Aorta (tissue), 5 donors: ENCODE measurements at regions not wholly inside any gene's neighbourhood (a gene's known extent, or its start where the extent isn't known, plus 50 kb on each side); places are given as distances from the start of the nearest gene placed in this dataset.

Experiments used
- ATAC-seq: fragments of 200-7000 bp; cut with Tn5 transposase; one replicate; pipeline ENCODE4 v1.9.1; 2022; ENCODE audit warnings: moderate library complexity; ENCODE audit not compliant: low FRiP score
- DNase-seq, 2 donors: peaks; one replicate each; pipeline ENCODE4 v3.0.0-alpha.2; 2020
- H3K27ac ChIP-seq, 2 donors: one replicate each; pipeline ENCODE4 v1.5.1; 2013; ENCODE audit warnings: low read length in 2 of 2, mild to moderate bottlenecking in 2 of 2, moderate library complexity in 2 of 2, control low read depth in 1 of 2, inconsistent platforms in 1 of 2, low read depth in 1 of 2
- H3K27me3 ChIP-seq, 2 donors: one replicate each; pipeline ENCODE4 v1.6.1; 2013; ENCODE audit warnings: control low read depth in 1 of 2, low read length in 1 of 2, mild to moderate bottlenecking in 1 of 2, moderate library complexity in 1 of 2; ENCODE audit not compliant: insufficient read depth in 2 of 2, control insufficient read depth in 1 of 2
- H3K36me3 ChIP-seq, 2 donors: one replicate each; pipeline ENCODE4 v1.6.1; 2013; ENCODE audit warnings: control low read depth in 1 of 2, low read length in 1 of 2, mild to moderate bottlenecking in 1 of 2; ENCODE audit not compliant: insufficient read depth in 2 of 2, control insufficient read depth in 1 of 2
- H3K4me1 ChIP-seq, 2 donors: one replicate each; pipeline ENCODE4 v1.6.1; 2013; ENCODE audit warnings: low read length in 2 of 2, control low read depth in 1 of 2, mild to moderate bottlenecking in 1 of 2, moderate library complexity in 1 of 2; ENCODE audit not compliant: insufficient read depth in 2 of 2, control insufficient read depth in 1 of 2
- H3K4me3 ChIP-seq, 2 donors: one replicate each; pipeline ENCODE4 v1.5.1; 2013; ENCODE audit warnings: low read length in 2 of 2, control low read depth in 1 of 2, mild to moderate bottlenecking in 1 of 2
- H3K9me3 ChIP-seq: one replicate; pipeline ENCODE4 v1.6.1; 2013; ENCODE audit warnings: mild to moderate bottlenecking, low read length; ENCODE audit not compliant: control insufficient read depth
- WGBS, 2 donors: extraction: QIAGEN DNeasy Blood & Tissue Kit; methylation state at CpG; one replicate each; pipeline ENCODE4 v1.1.7; 2013; 5-methylcytosine and 5-hydroxymethylcytosine counted together
- intact Hi-C, 2 donors: fragments of 100-400 bp; cut with DNase I; formaldehyde crosslinking; loops; one replicate each; pipeline versions ENCODE4 v1.14.2 to v1.15.0; 2022
- donor health status: healthy with polysubstance abuse.
- donor health status: Bipolar disorder and iron deficiency.
- donor health status: DM: no; HTN: no; CAD: no.
- donor health status: DM: no; HTN: no; CAD: no.
- donor health status: DM: yes; HTN: yes; CAD: no.

- Histone ChIP-seq H3K27ac (no peak overlapping the region), H3K9me3 (peaks cover 1% of the 10 kb centered on the region), H3K27me3 (no peaks in the 10 kb centered on the region), H3K36me3 (no peaks in the 10 kb centered on the region), H3K4me3 (no peak overlapping the region), H3K4me1 (no peaks in the 10 kb centered on the region)
- ATAC-seq (no peak), DNase-seq (no peak)
- intact Hi-C loops, result no loop called here
- 75 to 80% methylated on average over 5 of the region's 5 CpGs for WGBS, 2 donors
Observed at GRCh38 chr6:21414065-21414464, 179.5 kb upstream of the SOX4 start.

- intact Hi-C loops, result no loop called here
- WGBS, 2 donors, result 89 to 91% methylated on average over 3 of the region's 3 CpGs
Observed at GRCh38 chr6:21420146-21420878, 173.2 kb upstream of the SOX4 start.

DNA sequence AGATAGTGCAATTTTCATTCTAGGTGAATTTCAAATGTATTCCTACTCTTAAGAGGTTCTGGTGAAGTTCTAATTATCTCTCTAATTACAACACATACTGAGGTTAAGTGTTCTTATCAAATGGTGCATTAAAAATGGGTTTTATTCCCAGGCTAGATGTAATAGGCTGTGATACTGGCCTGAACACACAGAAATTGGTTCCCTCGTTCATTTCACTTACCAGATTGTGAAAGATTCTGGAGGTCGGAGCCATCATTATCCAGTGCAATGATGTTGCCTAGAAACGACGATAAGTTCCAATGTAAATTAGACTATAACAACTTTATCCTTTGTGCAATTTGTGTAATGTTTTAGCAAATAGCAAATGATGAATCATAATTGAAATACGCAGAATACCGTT lies 172.6 kb upstream of the SOX4 start:
- Histone ChIP-seq H3K27me3 (no peaks in the 10 kb centered on the region), H3K4me3 (no peak overlapping the region), H3K36me3 (no peaks in the 10 kb centered on the region), H3K27ac (no peak overlapping the region), H3K4me1 (no peaks in the 10 kb centered on the region), H3K9me3 (no peaks in the 10 kb centered on the region)
- 86 to 87% methylated on average over 6 of the region's 6 CpGs for WGBS, 2 donors
- no peak for ATAC-seq
- no peak for DNase-seq
- intact Hi-C loops, result no loop called here

More at GRCh38 chr6:21420146-21420878, 173.2 kb upstream of the SOX4 start:
- no peak overlapping the region for H3K4me3 ChIP-seq
- H3K27ac ChIP-seq, result no peak overlapping the region
- no peaks in the 10 kb centered on the region for H3K9me3 ChIP-seq
- no peaks in the 10 kb centered on the region for H3K36me3 ChIP-seq
- no peaks in the 10 kb centered on the region for H3K27me3 ChIP-seq
- H3K4me1 ChIP-seq, result no peaks in the 10 kb centered on the region
- ATAC-seq (no peak), DNase-seq (no peak)

DNA sequence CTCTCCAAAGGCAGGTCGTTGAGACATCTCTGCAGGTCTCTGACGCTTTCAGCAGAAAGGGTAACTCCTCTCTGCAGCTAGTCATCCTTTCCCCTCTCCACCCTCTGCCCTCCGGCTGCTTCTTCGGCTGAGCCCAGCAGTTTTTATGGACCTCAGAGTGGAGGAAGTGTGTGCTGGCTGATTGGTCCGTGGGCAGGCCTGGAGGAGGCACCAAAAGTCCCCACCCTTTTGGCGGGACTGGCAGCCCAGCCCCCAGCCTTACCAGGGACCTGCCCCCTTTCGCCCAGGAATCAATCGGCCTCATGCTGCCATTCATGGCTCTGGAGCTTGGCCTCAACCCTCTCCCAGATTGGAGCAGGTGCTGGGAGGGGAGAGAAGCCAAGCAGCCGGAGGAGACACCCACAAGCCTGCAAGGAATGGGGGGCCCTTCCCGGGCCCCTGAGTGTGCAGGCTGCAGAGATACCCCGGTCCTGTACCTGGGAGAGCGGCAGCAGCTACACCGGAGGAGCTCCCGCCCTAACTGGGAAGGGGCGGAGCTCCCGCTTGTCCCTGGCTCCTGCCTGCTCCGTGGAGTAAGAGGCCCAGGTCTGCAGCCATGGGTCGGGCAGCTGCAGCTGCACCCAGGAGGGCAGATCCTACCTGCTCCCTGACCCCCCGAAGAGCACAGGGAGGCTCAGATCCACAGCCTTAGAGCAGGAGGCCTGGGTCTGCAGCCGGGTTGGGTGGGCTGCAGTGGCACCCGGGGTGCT lies 170.3 kb upstream of the SOX4 start:
- intact Hi-C loops, result no loop called here
- 91 to 96% methylated on average over 19 to 21 of the region's 21 CpGs for WGBS, 2 donors
- no peak for ATAC-seq

DNA sequence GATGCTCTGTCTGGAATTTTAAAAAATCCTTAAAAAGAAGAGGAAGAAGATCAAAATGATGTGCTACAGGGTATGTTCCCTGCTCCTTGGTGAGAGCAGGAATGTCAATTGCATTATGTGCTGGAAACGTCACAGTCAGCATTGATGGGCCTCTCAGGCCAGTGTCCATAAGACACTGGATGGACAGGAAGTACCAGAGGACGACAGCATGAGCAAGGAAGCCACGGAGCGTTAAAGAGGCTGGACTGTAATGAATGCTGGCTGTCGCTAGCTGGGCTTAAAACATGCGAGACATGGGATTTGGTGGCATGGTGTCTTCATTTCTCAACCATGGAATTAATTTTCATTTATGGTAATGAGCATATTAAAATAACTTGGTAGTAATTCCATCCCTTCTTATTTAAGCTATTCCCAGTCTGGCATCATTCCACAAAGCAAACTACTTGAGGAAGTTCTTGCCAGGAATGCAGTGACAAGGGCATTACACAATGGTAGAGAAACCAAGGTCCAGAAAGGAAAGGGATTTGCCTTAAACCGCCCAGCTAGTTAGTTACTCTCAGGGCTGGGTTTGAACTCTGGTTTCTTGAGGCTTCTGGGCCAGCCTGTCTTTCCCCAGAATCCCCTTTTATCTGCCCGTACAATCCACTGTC lies 166.6 kb upstream of the SOX4 start:
- 70 to 72% methylated on average over 8 of the region's 8 CpGs for WGBS, 2 donors
- Histone ChIP-seq H3K36me3 (no peaks in the 10 kb centered on the region), H3K27me3 (no peaks in the 10 kb centered on the region), H3K4me1 (no peaks in the 10 kb centered on the region), H3K27ac (no peak overlapping the region), H3K9me3 (no peaks in the 10 kb centered on the region), H3K4me3 (no peak overlapping the region)
- DNase-seq (no peak), ATAC-seq (no peak)
- intact Hi-C loops, result no loop called here

More for the DNA sequence above, 170.3 kb upstream of the SOX4 start:
- Histone ChIP-seq H3K27me3 (no peaks in the 10 kb centered on the region), H3K36me3 (no peaks in the 10 kb centered on the region), H3K27ac (no peak overlapping the region), H3K9me3 (no peaks in the 10 kb centered on the region), H3K4me3 (no peak overlapping the region), H3K4me1 (no peaks in the 10 kb centered on the region)
- no peak for DNase-seq

DNA sequence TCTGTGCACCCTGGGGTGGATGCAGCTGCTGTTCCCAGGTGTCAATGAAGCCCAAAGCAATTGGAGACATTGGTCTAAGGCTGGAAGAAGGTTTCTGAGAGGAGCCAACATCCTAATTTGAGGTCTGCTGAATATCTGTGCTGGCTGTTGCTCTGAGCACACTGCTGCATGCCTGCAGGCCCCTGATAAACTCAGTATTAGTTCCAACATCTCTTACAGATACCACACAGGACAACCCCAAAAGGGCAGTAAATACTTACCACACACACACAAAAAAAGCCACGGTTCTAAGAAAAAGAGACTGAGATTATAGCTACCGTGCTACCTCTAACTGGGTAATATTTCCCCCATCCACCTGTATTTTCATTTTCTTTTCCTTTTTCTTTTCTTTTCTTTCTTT lies 164.3 kb upstream of the SOX4 start:
- DNase-seq, result no peak
- no peaks in the 10 kb centered on the region for H3K27me3 ChIP-seq
- H3K4me1 ChIP-seq, result no peaks in the 10 kb centered on the region
- intact Hi-C loops, result no loop called here
- ATAC-seq, result no peak
- no peak overlapping the region for H3K4me3 ChIP-seq
- H3K36me3 ChIP-seq, result no peaks in the 10 kb centered on the region
- H3K9me3 ChIP-seq, result no peaks in the 10 kb centered on the region
- WGBS, 2 donors, result 89 to 95% methylated on average over 2 of the region's 2 CpGs
- H3K27ac ChIP-seq, result no peak overlapping the region

GRCh38 chr6:21431526-21431925 lies 162.0 kb upstream of the SOX4 start:
- Histone ChIP-seq H3K36me3 (no peaks in the 10 kb centered on the region), H3K27ac (no peak overlapping the region), H3K27me3 (no peaks in the 10 kb centered on the region), H3K4me3 (no peak overlapping the region), H3K4me1 (no peaks in the 10 kb centered on the region), H3K9me3 (no peaks in the 10 kb centered on the region)
- intact Hi-C loops, result no loop called here
- WGBS, 2 donors, result 91 to 94% methylated on average over 4 of the region's 4 CpGs
- DNase-seq, result no peak
- ATAC-seq, result no peak

GRCh38 chr6:21436625-21437024 lies 156.9 kb upstream of the SOX4 start:
- DNase-seq, result no peak
- intact Hi-C loops, result no loop called here
- Histone ChIP-seq H3K9me3 (no peaks in the 10 kb centered on the region), H3K4me3 (no peak overlapping the region), H3K36me3 (no peaks in the 10 kb centered on the region), H3K4me1 (no peaks in the 10 kb centered on the region), H3K27ac (no peak overlapping the region), H3K27me3 (no peaks in the 10 kb centered on the region)
- ATAC-seq, result no peak
- 88 to 89% methylated on average over 1 of the region's 1 CpG for WGBS, 2 donors
